ENCODE measurements at regions not wholly inside any gene's neighbourhood (a gene's known extent, or its start where the extent isn't known, plus 50 kb on each side); places are given as distances from the start of the nearest gene placed in this dataset.
"Not testable (repeated sequence)": the region's sequence is repeated elsewhere in the genome, so short reads cannot be mapped to it uniquely, and the experiment has no call there.

GRCh38 chr2:67186871-67187270 lies 210.3 kb upstream of the ETAA1 start:
- DNase-seq (ENCODE audit: low read depth) = no peak

- not testable (repeated sequence) for DNase-seq (ENCODE audit: low read depth)
These were observed 201.8 kb upstream of the ETAA1 start for GRCh38 chr2:67195327-67195726.

GRCh38 chr2:67201521-67201920 lies 195.6 kb upstream of the ETAA1 start:
- DNase-seq (ENCODE audit: low read depth) = no peak

- DNase-seq (ENCODE audit: low read depth) = no peak
These were observed 192.8 kb upstream of the ETAA1 start for GRCh38 chr2:67204349-67204748.

DNA sequence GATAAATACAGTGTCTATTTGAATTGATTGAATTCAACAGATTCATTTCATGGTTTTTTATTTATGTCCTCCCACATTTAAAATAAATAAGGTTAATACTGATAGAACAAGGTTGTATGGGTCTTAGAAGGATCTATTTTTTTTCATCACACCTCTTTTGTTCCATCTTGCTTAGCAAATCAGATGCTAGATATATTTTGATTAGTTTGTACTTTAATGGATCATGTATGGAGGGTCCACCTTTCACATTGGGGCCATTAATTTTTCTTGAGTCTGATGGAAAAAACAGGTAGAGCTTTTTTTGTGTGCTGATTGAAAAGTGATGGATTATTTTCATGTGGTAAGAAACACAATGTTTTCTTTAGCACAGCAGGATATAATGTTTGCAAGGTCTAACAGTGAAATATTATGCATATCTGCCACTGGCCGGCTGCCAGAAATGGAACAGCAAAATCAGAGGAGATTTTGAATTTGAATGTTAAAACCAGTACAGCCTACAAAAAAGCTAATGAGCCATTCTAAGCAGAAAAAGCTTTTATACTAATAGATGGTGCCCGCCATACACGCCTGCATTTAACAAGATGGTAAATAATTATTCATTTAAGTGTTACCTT lies 188.1 kb upstream of the ETAA1 start:
- no peak for DNase-seq (ENCODE audit: low read depth)

- DNase-seq (ENCODE audit: low read depth) = no peak
These were observed 186.7 kb upstream of the ETAA1 start for GRCh38 chr2:67210430-67210829.

- no peak for DNase-seq (ENCODE audit: low read depth)
These were observed 184.9 kb upstream of the ETAA1 start for GRCh38 chr2:67212203-67212602.

- no peak for DNase-seq (ENCODE audit: low read depth)
These were observed 183.9 kb upstream of the ETAA1 start for GRCh38 chr2:67213270-67213670.

GRCh38 chr2:67213677-67214402 lies 183.3 kb upstream of the ETAA1 start:
- no peak for DNase-seq (ENCODE audit: low read depth)

GRCh38 chr2:67214585-67215185 lies 182.4 kb upstream of the ETAA1 start:
- DNase-seq (ENCODE audit: low read depth) = no peak

DNA sequence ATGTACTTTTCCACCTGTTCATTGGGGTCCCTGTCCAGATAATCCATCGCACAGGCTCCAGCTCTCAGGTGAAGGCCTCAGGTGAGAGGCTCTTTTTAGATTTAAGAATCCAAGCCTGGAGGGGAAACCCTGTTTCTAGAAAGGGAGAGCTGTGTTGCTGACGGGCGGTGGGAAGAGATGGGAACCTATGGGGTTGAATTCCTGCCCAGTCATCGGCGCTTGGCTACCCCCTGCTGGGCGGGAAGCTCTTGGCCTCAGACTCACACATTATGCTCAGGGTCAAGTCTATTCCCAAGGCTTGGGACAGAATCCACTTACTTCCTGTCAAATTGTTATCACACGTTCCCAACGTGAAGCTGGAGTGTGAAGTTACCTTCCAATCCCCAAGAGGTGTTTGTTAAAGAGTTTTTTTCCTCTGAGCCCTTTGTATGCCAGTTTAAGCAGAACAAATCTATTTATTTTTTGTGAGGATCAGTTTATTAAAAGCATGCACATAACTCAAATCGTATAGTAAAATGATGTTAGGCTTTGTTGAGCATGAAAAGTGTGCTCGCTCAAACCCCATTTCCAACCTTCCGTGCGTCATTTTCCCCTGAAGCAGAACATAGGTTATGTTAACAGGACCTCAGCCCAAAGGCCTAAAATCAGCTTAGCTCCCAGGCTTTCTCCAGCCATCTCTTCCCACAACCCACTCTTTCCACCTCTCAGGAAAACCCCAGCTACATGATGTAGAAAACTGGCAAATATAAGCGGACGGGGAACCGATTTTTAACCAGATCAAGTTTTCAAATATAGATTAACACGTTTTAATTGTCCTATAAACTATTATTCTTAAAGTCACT lies 181.7 kb upstream of the ETAA1 start:
- peak; percentile 62 for DNase-seq (ENCODE audit: low read depth)

- DNase-seq (ENCODE audit: low read depth) = no peak
These were observed 181.0 kb upstream of the ETAA1 start for GRCh38 chr2:67216103-67216502.

DNA sequence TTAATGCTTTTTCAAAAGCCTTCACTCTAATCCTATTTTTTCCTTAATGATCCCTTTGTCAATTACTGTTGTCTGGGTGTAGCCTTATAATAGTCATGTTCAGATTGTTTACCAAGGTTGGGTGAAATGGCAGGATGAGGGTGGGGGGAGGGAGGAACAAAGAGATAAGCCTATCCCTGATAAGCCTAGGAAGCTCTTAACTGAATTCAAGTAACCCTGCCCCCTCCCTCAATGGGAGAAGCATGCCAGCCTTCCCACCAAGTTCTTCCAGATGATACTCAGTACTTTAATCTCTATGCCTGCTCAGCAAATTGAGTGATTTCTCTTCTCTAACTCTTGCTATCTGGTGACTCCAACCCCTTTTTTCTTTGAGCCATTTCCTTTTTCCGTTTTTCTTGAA lies 180.3 kb upstream of the ETAA1 start:
- DNase-seq (ENCODE audit: low read depth) = no peak

GRCh38 chr2:67217398-67217797 lies 179.7 kb upstream of the ETAA1 start:
- no peak for DNase-seq (ENCODE audit: low read depth)

- DNase-seq (ENCODE audit: low read depth) = no peak
These were observed 179.1 kb upstream of the ETAA1 start for GRCh38 chr2:67218056-67218455.

- no peak for DNase-seq (ENCODE audit: low read depth)
These were observed 177.5 kb upstream of the ETAA1 start for GRCh38 chr2:67219651-67220050.

- DNase-seq (ENCODE audit: low read depth) = no peak
These were observed 175.9 kb upstream of the ETAA1 start for GRCh38 chr2:67221266-67221665.

DNA sequence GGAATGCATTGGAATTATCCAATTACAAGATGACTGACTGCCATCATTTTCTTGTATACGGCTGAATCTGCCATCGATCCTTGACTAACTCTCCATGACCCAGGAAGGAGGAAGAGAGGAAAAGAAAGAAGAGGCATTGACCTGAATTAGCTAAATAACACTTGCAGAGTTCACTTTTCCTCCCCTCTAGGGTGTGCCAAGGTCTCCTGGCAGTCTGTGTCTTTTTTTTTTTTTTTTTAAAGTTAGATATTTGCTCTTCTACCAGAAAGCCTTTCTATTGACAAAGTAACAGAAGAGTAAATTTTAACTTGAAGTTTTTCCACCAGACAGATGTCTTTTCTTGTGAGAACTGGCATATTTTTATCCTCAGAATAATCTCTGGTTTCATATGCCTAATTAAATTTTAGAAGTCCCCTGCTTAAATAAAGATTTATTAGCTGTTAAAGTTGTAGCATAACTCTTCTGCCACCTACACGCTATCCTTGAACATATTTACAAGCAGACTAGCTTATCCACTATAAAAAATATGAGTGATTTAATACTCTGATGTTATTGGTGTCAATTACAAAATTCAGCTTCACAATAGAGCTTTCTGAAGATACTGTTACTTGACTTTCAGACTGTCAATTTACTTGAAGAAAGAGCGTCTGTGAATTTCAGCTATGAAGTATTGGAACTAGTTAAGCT lies 171.7 kb upstream of the ETAA1 start:
- DNase-seq (ENCODE audit: low read depth) = no peak

DNA sequence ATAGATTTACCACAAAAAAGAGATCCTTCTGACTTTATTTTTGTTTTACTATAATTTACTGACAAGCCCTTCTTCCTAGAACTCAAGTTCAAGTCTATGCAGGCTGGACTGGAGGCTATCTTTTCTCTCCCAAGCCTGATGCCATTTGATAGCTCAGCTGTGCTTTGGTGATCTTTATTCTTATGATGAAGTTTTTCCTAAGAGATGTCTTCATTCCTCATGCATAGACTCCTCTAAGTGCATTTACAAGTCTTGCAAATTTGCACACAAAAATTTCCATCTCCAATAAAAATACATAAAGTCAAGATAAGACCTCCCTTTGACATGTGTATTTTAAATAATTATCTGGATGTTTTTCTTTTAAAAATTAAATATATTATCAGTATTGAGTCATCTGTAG lies 167.4 kb upstream of the ETAA1 start:
- DNase-seq (ENCODE audit: low read depth) = no peak

- DNase-seq (ENCODE audit: low read depth) = no peak
These were observed 164.2 kb upstream of the ETAA1 start for GRCh38 chr2:67232936-67233335.

- DNase-seq (ENCODE audit: low read depth) = peak; percentile 77
These were observed 162.7 kb upstream of the ETAA1 start for GRCh38 chr2:67234440-67234839.

- DNase-seq (ENCODE audit: low read depth) = no peak
These were observed 159.8 kb upstream of the ETAA1 start for GRCh38 chr2:67237288-67237687.

Data from EH (cell line).